PC-3 (cell line): ENCODE measurements at regions not wholly inside any gene's neighbourhood (a gene's known extent, or its start where the extent isn't known, plus 50 kb on each side); places are given as distances from the start of the nearest gene placed in this dataset.

Source experiments
- EZH2 ChIP-seq: fragments of 300-600 bp; sonication (generic); IDR thresholded peaks from one replicate; pipeline ENCODE4 v1.6.1; 2017; ENCODE audit warnings: antibody characterized with exemption, mild to moderate bottlenecking, low read length; ENCODE audit not compliant: unreplicated experiment
- EZH2phosphoT487 ChIP-seq: fragments of 300-600 bp; sonication (generic); IDR thresholded peaks from 2 replicates; pipeline ENCODE4 v1.6.1; 2018; ENCODE audit warnings: mild to moderate bottlenecking, antibody characterized with exemption, low read length, borderline replicate concordance
- TF ChIP-seq, protein P1 (sequence below): fragments of 300-600 bp; sonication (generic); conservative IDR thresholded peaks from 2 replicates; pipeline ENCODE4 v1.5.1; 2017; ENCODE audit warnings: antibody characterized with exemption, low read depth, mild to moderate bottlenecking, low read length

DNA sequence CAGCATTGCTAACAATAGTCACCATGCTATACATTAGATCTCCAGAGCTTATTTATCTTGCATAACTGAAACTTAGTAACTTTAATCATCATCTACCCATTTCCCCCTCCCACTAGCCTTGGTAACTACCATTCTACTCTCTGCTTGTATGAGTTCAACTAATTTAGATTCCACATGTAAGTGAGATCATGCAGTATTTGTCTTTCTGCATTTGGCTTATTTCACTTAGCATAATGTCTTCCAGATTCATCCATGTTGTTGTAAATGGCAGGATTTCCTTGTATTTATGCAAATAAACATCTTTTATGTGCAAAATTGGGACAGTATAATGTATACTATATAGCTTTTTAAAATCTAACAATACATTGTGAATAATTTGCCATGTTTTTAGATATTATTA, 66.0 kb upstream of the ZBED5 start:
- TF ChIP-seq, protein P1, sequence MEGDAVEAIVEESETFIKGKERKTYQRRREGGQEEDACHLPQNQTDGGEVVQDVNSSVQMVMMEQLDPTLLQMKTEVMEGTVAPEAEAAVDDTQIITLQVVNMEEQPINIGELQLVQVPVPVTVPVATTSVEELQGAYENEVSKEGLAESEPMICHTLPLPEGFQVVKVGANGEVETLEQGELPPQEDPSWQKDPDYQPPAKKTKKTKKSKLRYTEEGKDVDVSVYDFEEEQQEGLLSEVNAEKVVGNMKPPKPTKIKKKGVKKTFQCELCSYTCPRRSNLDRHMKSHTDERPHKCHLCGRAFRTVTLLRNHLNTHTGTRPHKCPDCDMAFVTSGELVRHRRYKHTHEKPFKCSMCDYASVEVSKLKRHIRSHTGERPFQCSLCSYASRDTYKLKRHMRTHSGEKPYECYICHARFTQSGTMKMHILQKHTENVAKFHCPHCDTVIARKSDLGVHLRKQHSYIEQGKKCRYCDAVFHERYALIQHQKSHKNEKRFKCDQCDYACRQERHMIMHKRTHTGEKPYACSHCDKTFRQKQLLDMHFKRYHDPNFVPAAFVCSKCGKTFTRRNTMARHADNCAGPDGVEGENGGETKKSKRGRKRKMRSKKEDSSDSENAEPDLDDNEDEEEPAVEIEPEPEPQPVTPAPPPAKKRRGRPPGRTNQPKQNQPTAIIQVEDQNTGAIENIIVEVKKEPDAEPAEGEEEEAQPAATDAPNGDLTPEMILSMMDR = no peak
- no peak for TF ChIP-seq EZH2
- TF ChIP-seq EZH2phosphoT487 = no peak
